ENCODE measurements at regions not wholly inside any gene's neighbourhood (a gene's known extent, or its start where the extent isn't known, plus 50 kb on each side); places are given as distances from the start of the nearest gene placed in this dataset.

GRCh38 chr15:94917068-94917467, 685.7 kb downstream of the MCTP2 start:
- no peak overlapping the region for H2BK5ac ChIP-seq (ENCODE audit: low read depth, low read length)
- 92% methylated on average over 5 of the region's 5 CpGs; no CpG with 5 or more reads in 1 of the 2 experiments for WGBS, 2 experiments (ENCODE audit: extremely low coverage in 1 of 2, insufficient coverage in 1 of 2, insufficient read length in 1 of 2, insufficient replicate concordance in 2 of 2, low coverage in 1 of 2, low lambda C conversion rate in 2 of 2, missing lambda C conversion rate in 1 of 2)
- no peak overlapping the region for H2BK120ac ChIP-seq (replicated peaks; ENCODE audit: low read depth, low read length)
- H3K18ac ChIP-seq (ENCODE audit: extremely low read depth, low read length), result no peak overlapping the region
- no peak overlapping the region for H3K56ac ChIP-seq (replicated peaks; ENCODE audit: insufficient read length, low read depth, low read length)
- no peaks in the 10 kb centered on the region for H4K20me1 ChIP-seq (replicated peaks in 1 of 2; ENCODE audit: control insufficient read depth in 1 of 2, insufficient read depth in 2 of 2, low read length in 2 of 2)
- H2BK15ac ChIP-seq (ENCODE audit: low read length), result no peak overlapping the region
- POLR2A ChIA-PET (ENCODE audit: partially characterized antibody), result no interaction called here
- no peak overlapping the region for H2BK12ac ChIP-seq (ENCODE audit: low read depth, low read length)
- no peak overlapping the region for H2BK20ac ChIP-seq (ENCODE audit: low read length)
- H3K4me3 ChIP-seq (ENCODE audit: extremely low read depth in 1 of 4, insufficient read depth in 2 of 4, low read depth in 3 of 4, low read length in 4 of 4), result no peak overlapping the region
- H3K27me3 ChIP-seq (replicated peaks in 1 of 4; ENCODE audit: control insufficient read depth in 3 of 4, extremely low read depth in 1 of 4, insufficient read depth in 3 of 4, low read length in 3 of 4), result no peaks in the 10 kb centered on the region
- no peak overlapping the region for H3K9ac ChIP-seq (replicated peaks in 1 of 4; ENCODE audit: extremely low read depth in 1 of 4, low read depth in 3 of 4, low read length in 3 of 4)
- no peak overlapping the region for H4K91ac ChIP-seq (replicated peaks; ENCODE audit: insufficient read length, low read length)
- H3K4me1 ChIP-seq (replicated peaks in 1 of 4; ENCODE audit: control insufficient read depth in 3 of 4, insufficient read depth in 4 of 4, low read length in 3 of 4), result no peaks in the 10 kb centered on the region
- H4K5ac ChIP-seq (ENCODE audit: insufficient read length, low read depth, low read length), result no peak overlapping the region
- H2AK5ac ChIP-seq (ENCODE audit: low read depth, low read length), result no peak overlapping the region
- H4K8ac ChIP-seq (ENCODE audit: extremely low read depth, insufficient read depth, low read length), result no peak overlapping the region
- H3K79me1 ChIP-seq (ENCODE audit: low read depth, low read length), result no peaks in the 10 kb centered on the region
- H2AFZ ChIP-seq (ENCODE audit: low read length), result no peak overlapping the region
- no peak overlapping the region for H3K4me2 ChIP-seq (ENCODE audit: insufficient read depth in 1 of 2, low read depth in 2 of 2, low read length in 2 of 2)
- no peak overlapping the region for H3K14ac ChIP-seq (ENCODE audit: insufficient read length)
- no peaks in the 10 kb centered on the region for H3K23me2 ChIP-seq (ENCODE audit: low read depth, low read length)
- H3K4ac ChIP-seq (replicated peaks; ENCODE audit: insufficient read length, low read depth, low read length), result no peak overlapping the region
- DNase-seq (ENCODE audit: low read depth in 1 of 2, low spot score in 2 of 2), result no peak
- no peaks in the 10 kb centered on the region for H3K79me2 ChIP-seq (ENCODE audit: control insufficient read depth in 1 of 2, insufficient read depth in 2 of 2, low read length in 2 of 2)
- H3K9me3 ChIP-seq (ENCODE audit: insufficient read depth in 2 of 2, low read depth in 1 of 2, low read length in 1 of 2), result no peaks in the 10 kb centered on the region
- no peak for FAIRE-seq
- H3K27ac ChIP-seq (ENCODE audit: low read depth, low read length), result no peak overlapping the region
- H3K36me3 ChIP-seq (ENCODE audit: control insufficient read depth in 2 of 4, insufficient read depth in 4 of 4, low read length in 3 of 4), result no peaks in the 10 kb centered on the region
- H3K23ac ChIP-seq (ENCODE audit: insufficient read length), result no peak overlapping the region
- CTCF ChIA-PET (ENCODE audit: partially characterized antibody), result interaction anchor here (1.1 to 1.3 kb wide), 2 partner anchors 107 to 410 kb away, joined by 3 to 4 read pairs; no protein-coding TSS in a partner anchor
- TF ChIP-seq KDM5A (IDR thresholded peaks at IDR 0.05; ENCODE audit: low read length) (no peak), CHD1 (IDR thresholded peaks at IDR 0.05; ENCODE audit: low read depth, low read length) (no peak), SIX5 (IDR thresholded peaks at IDR 0.05; ENCODE audit: low read depth, low read length) (no peak), ASH2L (IDR thresholded peaks at IDR 0.05; ENCODE audit: low read length) (no peak), KDM1A (IDR thresholded peaks at IDR 0.05; ENCODE audit: borderline replicate concordance, low read length) (no peak), NANOG (IDR thresholded peaks at IDR 0.05; ENCODE audit: insufficient read depth, low read depth, low read length, poor library complexity, severe bottlenecking) (no peak), GABPA (IDR thresholded peaks at IDR 0.05; ENCODE audit: borderline replicate concordance, insufficient read depth, low read length) (no peak), RFX5 (IDR thresholded peaks at IDR 0.05; ENCODE audit: borderline replicate concordance, low read depth, low read length) (no peak), ATF2 (IDR thresholded peaks at IDR 0.05; ENCODE audit: low read length) (no peak), POLR2A (IDR thresholded peaks at IDR 0.05; ENCODE audit: control extremely low read depth in 1 of 2, low read depth in 2 of 2, low read length in 2 of 2) (no peak), SRF (IDR thresholded peaks at IDR 0.05; ENCODE audit: low read depth, low read length) (no peak), RBBP5 (IDR thresholded peaks at IDR 0.05; ENCODE audit: borderline replicate concordance, low read depth, low read length) (no peak), USF2 (IDR thresholded peaks at IDR 0.05; ENCODE audit: low read length) (no peak)

Data from H1 (cell line).